GM12864 (cell line): ENCODE measurements at regions not wholly inside any gene's neighbourhood (a gene's known extent, or its start where the extent isn't known, plus 50 kb on each side); places are given as distances from the start of the nearest gene placed in this dataset.

ENCODE experiments used
- DNase-seq: peaks from one replicate; pipeline ENCODE4 v3.0.0-alpha.2; 2011; ENCODE audit warnings: low read depth
- H3K4me3 ChIP-seq: 2 replicates; pipeline ENCODE4 v1.5.1; 2011; ENCODE audit warnings: mild to moderate bottlenecking, low read depth, low read length, control low read depth
- TF ChIP-seq, protein P1 (sequence below): IDR thresholded peaks from 2 replicates; pipeline ENCODE4 v1.5.1; 2011; ENCODE audit warnings: low read depth, mild to moderate bottlenecking, moderate library complexity, low read length, control low read depth, inconsistent platforms; ENCODE audit errors: missing control alignments

GRCh38 chr5:58057324-58057723, 402.6 kb downstream of the PLK2 start:
- DNase-seq, result no peak
- H3K4me3 ChIP-seq, result no peak overlapping the region
- TF ChIP-seq, protein P1, sequence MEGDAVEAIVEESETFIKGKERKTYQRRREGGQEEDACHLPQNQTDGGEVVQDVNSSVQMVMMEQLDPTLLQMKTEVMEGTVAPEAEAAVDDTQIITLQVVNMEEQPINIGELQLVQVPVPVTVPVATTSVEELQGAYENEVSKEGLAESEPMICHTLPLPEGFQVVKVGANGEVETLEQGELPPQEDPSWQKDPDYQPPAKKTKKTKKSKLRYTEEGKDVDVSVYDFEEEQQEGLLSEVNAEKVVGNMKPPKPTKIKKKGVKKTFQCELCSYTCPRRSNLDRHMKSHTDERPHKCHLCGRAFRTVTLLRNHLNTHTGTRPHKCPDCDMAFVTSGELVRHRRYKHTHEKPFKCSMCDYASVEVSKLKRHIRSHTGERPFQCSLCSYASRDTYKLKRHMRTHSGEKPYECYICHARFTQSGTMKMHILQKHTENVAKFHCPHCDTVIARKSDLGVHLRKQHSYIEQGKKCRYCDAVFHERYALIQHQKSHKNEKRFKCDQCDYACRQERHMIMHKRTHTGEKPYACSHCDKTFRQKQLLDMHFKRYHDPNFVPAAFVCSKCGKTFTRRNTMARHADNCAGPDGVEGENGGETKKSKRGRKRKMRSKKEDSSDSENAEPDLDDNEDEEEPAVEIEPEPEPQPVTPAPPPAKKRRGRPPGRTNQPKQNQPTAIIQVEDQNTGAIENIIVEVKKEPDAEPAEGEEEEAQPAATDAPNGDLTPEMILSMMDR, result no peak

- no peak for DNase-seq
- H3K4me3 ChIP-seq, result no peak overlapping the region
- TF ChIP-seq, protein P1, result no peak
Observed at GRCh38 chr5:58056546-58056945, 403.3 kb downstream of the PLK2 start.

- DNase-seq, result no peak
Observed at GRCh38 chr5:58054018-58054417, 405.9 kb downstream of the PLK2 start.

GRCh38 chr5:58048954-58049353, 410.9 kb downstream of the PLK2 start:
- no peak for DNase-seq
- TF ChIP-seq, protein P1, result no peak
- H3K4me3 ChIP-seq, result no peak overlapping the region

More at GRCh38 chr5:58054018-58054417, 405.9 kb downstream of the PLK2 start:
- no peak overlapping the region for H3K4me3 ChIP-seq
- TF ChIP-seq, protein P1, result no peak

- no peak overlapping the region for H3K4me3 ChIP-seq
- TF ChIP-seq, protein P1, result no peak
- DNase-seq, result no peak
Observed at GRCh38 chr5:58048185-58048925, 411.5 kb downstream of the PLK2 start.

DNA sequence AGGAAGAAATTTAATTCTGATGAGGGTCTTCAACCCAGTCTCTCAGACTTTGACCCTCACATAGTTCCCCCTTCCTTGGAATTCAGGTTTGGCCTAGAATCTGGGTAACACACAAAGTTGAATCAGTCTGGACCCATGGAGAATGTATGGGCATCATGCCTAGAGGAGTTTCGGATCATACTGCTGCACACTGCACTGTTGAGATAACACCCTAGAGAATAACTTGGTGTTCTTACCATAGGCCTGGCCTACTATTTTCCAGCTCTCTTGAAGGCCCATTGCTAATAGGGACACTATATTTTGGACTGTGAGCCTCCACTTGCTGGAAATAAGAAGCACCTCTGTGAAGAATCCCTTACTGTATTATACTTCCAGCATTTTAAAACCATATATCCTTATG, 413.5 kb downstream of the PLK2 start:
- no peak for DNase-seq
- H3K4me3 ChIP-seq, result no peak overlapping the region
- TF ChIP-seq, protein P1, result no peak

DNA sequence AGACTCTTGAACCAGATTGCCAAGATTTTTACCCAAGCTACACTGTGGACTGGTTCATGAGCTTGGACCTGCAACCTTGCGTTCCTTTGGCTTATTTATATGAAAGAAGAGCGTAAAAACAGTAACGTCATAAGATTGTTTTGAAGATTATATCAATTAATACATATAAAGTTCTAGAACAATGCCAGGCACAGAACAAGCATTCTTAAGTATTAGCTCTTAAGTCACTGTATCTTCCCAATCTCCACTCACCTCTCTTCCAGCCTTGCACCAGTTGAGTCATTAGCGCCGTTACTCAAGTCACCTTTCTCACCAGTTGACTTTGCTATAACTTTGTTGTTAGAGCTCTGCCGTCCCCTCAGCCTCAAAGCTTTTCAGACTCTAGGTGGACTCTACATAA, 415.7 kb downstream of the PLK2 start:
- TF ChIP-seq, protein P1, result no peak
- no peak for DNase-seq
- no peak overlapping the region for H3K4me3 ChIP-seq
